ENCODE measurements at regions not wholly inside any gene's neighbourhood (a gene's known extent, or its start where the extent isn't known, plus 50 kb on each side); places are given as distances from the start of the nearest gene placed in this dataset.

DNA sequence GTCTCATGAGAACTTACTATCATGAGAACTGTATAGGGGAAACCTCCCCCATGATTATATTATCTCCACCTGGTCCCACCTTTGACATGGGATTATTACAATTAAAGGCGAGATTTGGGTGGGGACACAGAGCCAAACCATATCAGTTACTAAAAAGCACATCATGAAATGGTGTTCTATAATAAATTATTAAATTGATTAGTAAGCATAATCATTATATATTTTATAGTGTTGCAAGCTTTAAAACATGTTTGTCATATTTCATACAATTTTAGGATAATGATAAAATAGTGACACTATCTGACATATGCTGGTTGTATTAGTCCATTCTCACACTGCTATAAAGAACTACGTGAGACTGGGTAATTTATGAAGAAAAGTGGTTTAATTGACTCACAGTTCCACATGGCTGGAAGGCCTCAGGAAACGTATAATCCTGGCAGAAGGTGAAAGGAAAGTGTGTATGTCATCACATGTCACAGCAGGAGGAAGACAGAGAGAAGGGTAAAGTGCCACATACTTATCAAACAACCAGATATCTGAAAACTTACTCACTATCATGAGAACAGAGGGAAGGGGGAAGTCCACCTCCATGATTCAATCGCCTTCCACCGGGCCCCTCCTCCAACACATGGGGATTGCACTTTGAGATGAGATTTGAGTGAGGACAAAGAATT is 539.2 kb upstream of the OLFM3 start:
- no peak overlapping the region for H3K9ac ChIP-seq (ENCODE audit: control insufficient read depth, extremely low read depth, insufficient read depth, low read length)
- H3K9me3 ChIP-seq (ENCODE audit: control insufficient read depth, low read depth, low read length) = no peaks in the 10 kb centered on the region
- H3K79me2 ChIP-seq (ENCODE audit: control insufficient read depth, insufficient read depth, low read length) = no peaks in the 10 kb centered on the region
- dilution Hi-C loops (cut with MboI; ENCODE audit: extremely low pct_ligation_motif_present, low sequenced_read_pairs) = no loop called here
- H4K20me1 ChIP-seq (ENCODE audit: control insufficient read depth, extremely low read depth, insufficient read depth, low read length) = no peaks in the 10 kb centered on the region
- no peak overlapping the region for H3K4me3 ChIP-seq (ENCODE audit: control insufficient read depth in 2 of 3, extremely low read depth in 1 of 3, insufficient read depth in 2 of 3, low read depth in 1 of 3, low read length in 3 of 3)
- H3K4me2 ChIP-seq (ENCODE audit: control insufficient read depth, extremely low read depth, insufficient read depth, low read depth, low read length) = no peak overlapping the region
- FAIRE-seq (no peak), DNase-seq (ENCODE audit: low read depth, low spot score) (no peak)
- no peaks in the 10 kb centered on the region for H3K4me1 ChIP-seq (ENCODE audit: control insufficient read depth, extremely low read depth, insufficient read depth, low read length)
- no peaks in the 10 kb centered on the region for H3K36me3 ChIP-seq (ENCODE audit: control insufficient read depth in 2 of 2, extremely low read depth in 1 of 2, insufficient read depth in 2 of 2, low read length in 2 of 2)
- H3K27ac ChIP-seq (ENCODE audit: control insufficient read depth, insufficient read depth, low read length) = no peak overlapping the region
- H3K27me3 ChIP-seq (ENCODE audit: control insufficient read depth, extremely low read depth, insufficient read depth, low read length) = no peaks in the 10 kb centered on the region
- TF ChIP-seq, protein P1, sequence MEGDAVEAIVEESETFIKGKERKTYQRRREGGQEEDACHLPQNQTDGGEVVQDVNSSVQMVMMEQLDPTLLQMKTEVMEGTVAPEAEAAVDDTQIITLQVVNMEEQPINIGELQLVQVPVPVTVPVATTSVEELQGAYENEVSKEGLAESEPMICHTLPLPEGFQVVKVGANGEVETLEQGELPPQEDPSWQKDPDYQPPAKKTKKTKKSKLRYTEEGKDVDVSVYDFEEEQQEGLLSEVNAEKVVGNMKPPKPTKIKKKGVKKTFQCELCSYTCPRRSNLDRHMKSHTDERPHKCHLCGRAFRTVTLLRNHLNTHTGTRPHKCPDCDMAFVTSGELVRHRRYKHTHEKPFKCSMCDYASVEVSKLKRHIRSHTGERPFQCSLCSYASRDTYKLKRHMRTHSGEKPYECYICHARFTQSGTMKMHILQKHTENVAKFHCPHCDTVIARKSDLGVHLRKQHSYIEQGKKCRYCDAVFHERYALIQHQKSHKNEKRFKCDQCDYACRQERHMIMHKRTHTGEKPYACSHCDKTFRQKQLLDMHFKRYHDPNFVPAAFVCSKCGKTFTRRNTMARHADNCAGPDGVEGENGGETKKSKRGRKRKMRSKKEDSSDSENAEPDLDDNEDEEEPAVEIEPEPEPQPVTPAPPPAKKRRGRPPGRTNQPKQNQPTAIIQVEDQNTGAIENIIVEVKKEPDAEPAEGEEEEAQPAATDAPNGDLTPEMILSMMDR (optimal IDR thresholded peaks at IDR 0.05 in 1 of 3, IDR thresholded peaks at IDR 0.05 in 1 of 3, conservative IDR thresholded peaks at IDR 0.05 in 1 of 3; ENCODE audit: extremely low read depth in 1 of 3, insufficient read depth in 2 of 3, low read length in 3 of 3) = no peak
- TF ChIP-seq EZH2 (IDR thresholded peaks at IDR 0.05; ENCODE audit: low read length) = no peak
- no peaks in the 10 kb centered on the region for H3K9me1 ChIP-seq (ENCODE audit: control insufficient read depth, extremely low read depth, insufficient read depth, low read length)
- H2AFZ ChIP-seq (ENCODE audit: control insufficient read depth, low read length) = no peak overlapping the region

DNA sequence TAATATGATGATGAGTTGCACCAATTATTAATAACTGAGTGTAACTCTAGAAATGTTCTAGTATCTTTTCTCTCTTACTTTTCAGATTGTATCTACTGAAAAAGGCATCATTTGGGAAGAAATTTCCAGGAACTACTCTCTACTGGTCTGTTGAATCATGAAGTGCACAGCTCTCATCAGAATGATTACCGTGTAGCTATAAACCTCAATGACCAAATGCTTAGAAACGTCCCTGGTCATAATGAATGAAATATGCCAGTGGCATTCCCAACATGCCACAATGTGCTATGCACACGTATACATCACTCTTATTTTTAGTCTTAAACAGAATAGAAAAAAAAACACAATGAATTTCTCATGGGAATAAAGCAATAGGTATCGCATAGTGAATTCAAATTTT is 534.3 kb upstream of the OLFM3 start:
- TF ChIP-seq EZH2 (IDR thresholded peaks at IDR 0.05; ENCODE audit: low read length) = no peak
- TF ChIP-seq, protein P1 (optimal IDR thresholded peaks at IDR 0.05 in 1 of 3, IDR thresholded peaks at IDR 0.05 in 1 of 3, conservative IDR thresholded peaks at IDR 0.05 in 1 of 3; ENCODE audit: extremely low read depth in 1 of 3, insufficient read depth in 2 of 3, low read length in 3 of 3) = no peak
- H3K9ac ChIP-seq (ENCODE audit: control insufficient read depth, extremely low read depth, insufficient read depth, low read length) = no peak overlapping the region
- H3K27ac ChIP-seq (ENCODE audit: control insufficient read depth, insufficient read depth, low read length) = no peak overlapping the region
- H3K4me3 ChIP-seq (ENCODE audit: control insufficient read depth in 2 of 3, extremely low read depth in 1 of 3, insufficient read depth in 2 of 3, low read depth in 1 of 3, low read length in 3 of 3) = no peak overlapping the region
- no peak overlapping the region for H3K4me2 ChIP-seq (ENCODE audit: control insufficient read depth, extremely low read depth, insufficient read depth, low read depth, low read length)
- H3K27me3 ChIP-seq (ENCODE audit: control insufficient read depth, extremely low read depth, insufficient read depth, low read length) = no peaks in the 10 kb centered on the region
- no peaks in the 10 kb centered on the region for H4K20me1 ChIP-seq (ENCODE audit: control insufficient read depth, extremely low read depth, insufficient read depth, low read length)
- H3K79me2 ChIP-seq (ENCODE audit: control insufficient read depth, insufficient read depth, low read length) = no peaks in the 10 kb centered on the region
- no peaks in the 10 kb centered on the region for H3K4me1 ChIP-seq (ENCODE audit: control insufficient read depth, extremely low read depth, insufficient read depth, low read length)
- FAIRE-seq (no peak), DNase-seq (ENCODE audit: low read depth, low spot score) (no peak)
- no peak overlapping the region for H2AFZ ChIP-seq (ENCODE audit: control insufficient read depth, low read length)
- H3K36me3 ChIP-seq (ENCODE audit: control insufficient read depth in 2 of 2, extremely low read depth in 1 of 2, insufficient read depth in 2 of 2, low read length in 2 of 2) = no peaks in the 10 kb centered on the region
- dilution Hi-C loops (cut with MboI; ENCODE audit: extremely low pct_ligation_motif_present, low sequenced_read_pairs) = no loop called here
- H3K9me3 ChIP-seq (ENCODE audit: control insufficient read depth, low read depth, low read length) = no peaks in the 10 kb centered on the region
- no peaks in the 10 kb centered on the region for H3K9me1 ChIP-seq (ENCODE audit: control insufficient read depth, extremely low read depth, insufficient read depth, low read length)

Data from keratinocyte (primary cell).